PC-3 (cell line): ENCODE measurements at regions not wholly inside any gene's neighbourhood (a gene's known extent, or its start where the extent isn't known, plus 50 kb on each side); places are given as distances from the start of the nearest gene placed in this dataset.

Experiments used
- ATAC-seq: fragments of 200-7000 bp; cut with Tn5 transposase; 2 replicates; pipeline ENCODE4 v1.9.1; 2020; ENCODE audit warnings: mild to moderate bottlenecking, moderate library complexity
- BruUV-seq: library from RNA; stranded (reverse); fragments of 400-500 nt; replicated peaks from 2 replicates; lab custom pipeline; 2021; lab: Mats Ljungman, UMichigan
- CTCF ChIA-PET: fragments of 300-600 bp; sonication (Branson Sonifier 250); formaldehyde crosslinking; loops from one replicate; lab custom pipeline; 2022; ENCODE audit warnings: antibody characterized with exemption; lab: Charles Lee
- POLR2A ChIA-PET: fragments of 300-600 bp; sonication (Branson Sonifier 250); formaldehyde crosslinking; loops from one replicate; lab custom pipeline; 2022; ENCODE audit warnings: antibody characterized with exemption; ENCODE audit not compliant: unreplicated experiment; lab: Charles Lee
- DNase-seq: peaks from one replicate; pipeline ENCODE4 v3.0.0-alpha.2; 2015
- H2AFZ ChIP-seq: fragments of 300-600 bp; sonication (generic); 2 replicates; pipeline ENCODE4 v1.6.0; 2016; ENCODE audit warnings: antibody characterized with exemption, low read length
- H3F3A ChIP-seq: fragments of 300-600 bp; sonication (generic); one replicate; pipeline ENCODE4 v1.6.0; 2017; ENCODE audit warnings: antibody characterized with exemption, low read length, control low read depth, mild to moderate bottlenecking; ENCODE audit not compliant: unreplicated experiment
- H3K27ac ChIP-seq: fragments of 300-600 bp; sonication (generic); 2 replicates; pipeline ENCODE4 v1.5.1; 2016; ENCODE audit warnings: mild to moderate bottlenecking, low read length
- H3K27me3 ChIP-seq: fragments of 300-600 bp; sonication (generic); 2 replicates; pipeline ENCODE4 v1.6.1; 2016; ENCODE audit warnings: low read length, mixed read lengths
- H3K36me3 ChIP-seq: fragments of 300-600 bp; sonication (generic); 2 replicates; pipeline ENCODE4 v1.6.1; 2016; ENCODE audit warnings: low read depth, mixed run types, low read length, mixed read lengths
- H3K4me1 ChIP-seq: fragments of 300-600 bp; sonication (generic); 2 replicates; pipeline ENCODE4 v1.5.1; 2016; ENCODE audit warnings: low read length; ENCODE audit not compliant: insufficient read depth
- H3K4me2 ChIP-seq: fragments of 300-600 bp; sonication (generic); 2 replicates; pipeline ENCODE4 v1.6.0; 2016; ENCODE audit warnings: low read length
- H3K4me3 ChIP-seq: fragments of 300-600 bp; sonication (generic); 2 replicates; pipeline ENCODE4 v1.5.1; 2016; ENCODE audit warnings: mild to moderate bottlenecking, low read length, mixed read lengths
- H3K79me2 ChIP-seq: fragments of 300-600 bp; sonication (generic); 2 replicates; pipeline ENCODE4 v1.6.1; 2017; ENCODE audit warnings: low read length, mixed read lengths
- H3K9ac ChIP-seq: fragments of 300-600 bp; sonication (generic); 2 replicates; pipeline ENCODE4 v1.6.0; 2016; ENCODE audit warnings: mild to moderate bottlenecking, low read length
- H3K9me2 ChIP-seq: fragments of 300-600 bp; sonication (generic); replicated peaks from 2 replicates; pipeline ENCODE4 v1.6.1; 2016; ENCODE audit warnings: mixed run types, low read length, mixed read lengths
- H3K9me3 ChIP-seq: fragments of 300-600 bp; sonication (generic); 2 replicates; pipeline ENCODE4 v1.6.1; 2016; ENCODE audit warnings: low read length, mixed read lengths
- H4K20me1 ChIP-seq: fragments of 300-600 bp; sonication (generic); 2 replicates; pipeline ENCODE4 v1.6.1; 2016; ENCODE audit warnings: low read length, mixed read lengths
- EZH2 ChIP-seq: fragments of 300-600 bp; sonication (generic); IDR thresholded peaks from one replicate; pipeline ENCODE4 v1.6.1; 2017; ENCODE audit warnings: antibody characterized with exemption, mild to moderate bottlenecking, low read length; ENCODE audit not compliant: unreplicated experiment
- EZH2phosphoT487 ChIP-seq: fragments of 300-600 bp; sonication (generic); IDR thresholded peaks from 2 replicates; pipeline ENCODE4 v1.6.1; 2018; ENCODE audit warnings: mild to moderate bottlenecking, antibody characterized with exemption, low read length, borderline replicate concordance
- intact Hi-C: fragments of 100-400 bp; cut with micrococcal nuclease; formaldehyde crosslinking; loops from 2 replicates; pipeline ENCODE4 v1.9.0; 2023
- TF ChIP-seq, protein P1 (sequence below): fragments of 300-600 bp; sonication (generic); conservative IDR thresholded peaks from 2 replicates; pipeline ENCODE4 v1.5.1; 2017; ENCODE audit warnings: antibody characterized with exemption, low read depth, mild to moderate bottlenecking, low read length

DNA sequence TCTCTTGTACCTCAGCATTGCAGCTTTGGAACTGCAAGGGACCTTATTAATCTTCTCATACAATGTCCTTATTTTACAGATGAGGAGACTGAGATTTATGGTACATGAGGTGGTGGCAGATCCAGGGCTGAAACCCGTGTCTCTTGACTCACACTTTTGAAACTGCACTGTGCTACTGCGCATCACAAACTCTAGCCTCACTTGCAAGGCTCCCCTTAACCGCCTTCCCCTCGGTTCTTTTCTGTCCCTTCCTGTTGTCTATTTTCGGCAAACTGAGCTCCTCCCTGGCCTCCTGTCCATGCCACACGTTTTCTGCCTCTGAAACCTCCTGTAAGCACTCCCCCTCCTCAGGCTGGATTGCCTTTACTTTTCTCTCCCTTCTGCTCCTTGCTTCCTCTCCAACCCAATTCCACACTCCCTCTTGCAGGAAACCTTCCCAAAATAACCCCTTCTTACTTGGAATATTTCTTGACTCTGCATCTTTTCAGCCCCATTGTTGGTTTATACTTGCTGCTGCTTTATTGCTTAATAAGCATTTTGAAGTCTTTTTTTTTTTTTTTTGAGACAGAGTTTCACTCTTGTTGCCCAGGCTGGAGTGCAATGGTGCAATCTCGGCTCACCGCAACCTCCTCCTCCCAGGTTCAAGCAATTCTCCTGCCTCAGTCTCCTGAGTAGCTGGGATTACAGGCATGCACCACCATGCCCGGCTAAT lies 72.4 kb upstream of the CISTR start:
- peak overlapping the region; percentile 9; the same call in 1 of the 2 replicates for H3K4me2 ChIP-seq
- no peak overlapping the region for H3K4me3 ChIP-seq
- no TSS peak for BruUV-seq
- ATAC-seq (no peak), DNase-seq (no peak)
- no peaks in the 10 kb centered on the region for H3K36me3 ChIP-seq
- no peaks in the 10 kb centered on the region for H3K79me2 ChIP-seq
- TF ChIP-seq EZH2phosphoT487: no peak
- TF ChIP-seq, protein P1, sequence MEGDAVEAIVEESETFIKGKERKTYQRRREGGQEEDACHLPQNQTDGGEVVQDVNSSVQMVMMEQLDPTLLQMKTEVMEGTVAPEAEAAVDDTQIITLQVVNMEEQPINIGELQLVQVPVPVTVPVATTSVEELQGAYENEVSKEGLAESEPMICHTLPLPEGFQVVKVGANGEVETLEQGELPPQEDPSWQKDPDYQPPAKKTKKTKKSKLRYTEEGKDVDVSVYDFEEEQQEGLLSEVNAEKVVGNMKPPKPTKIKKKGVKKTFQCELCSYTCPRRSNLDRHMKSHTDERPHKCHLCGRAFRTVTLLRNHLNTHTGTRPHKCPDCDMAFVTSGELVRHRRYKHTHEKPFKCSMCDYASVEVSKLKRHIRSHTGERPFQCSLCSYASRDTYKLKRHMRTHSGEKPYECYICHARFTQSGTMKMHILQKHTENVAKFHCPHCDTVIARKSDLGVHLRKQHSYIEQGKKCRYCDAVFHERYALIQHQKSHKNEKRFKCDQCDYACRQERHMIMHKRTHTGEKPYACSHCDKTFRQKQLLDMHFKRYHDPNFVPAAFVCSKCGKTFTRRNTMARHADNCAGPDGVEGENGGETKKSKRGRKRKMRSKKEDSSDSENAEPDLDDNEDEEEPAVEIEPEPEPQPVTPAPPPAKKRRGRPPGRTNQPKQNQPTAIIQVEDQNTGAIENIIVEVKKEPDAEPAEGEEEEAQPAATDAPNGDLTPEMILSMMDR: no peak
- no peak for TF ChIP-seq EZH2
- no peaks in the 10 kb centered on the region for H3K9me3 ChIP-seq
- peaks cover 9% of the 10 kb centered on the region for H3F3A ChIP-seq
- peaks cover 51% of the 10 kb centered on the region for H3K4me1 ChIP-seq
- no peaks in the 10 kb centered on the region for H3K9me2 ChIP-seq
- H2AFZ ChIP-seq: peak overlapping the region; percentile 24; the same call in 1 of the 2 replicates
- peak overlapping the region; percentile 52; the same call in 1 of the 2 replicates for H3K9ac ChIP-seq
- H3K27me3 ChIP-seq: no peaks in the 10 kb centered on the region
- CTCF ChIA-PET: interaction anchor here (0.5 kb wide), 1 partner anchor 71 kb away, joined by 5 read pairs; no protein-coding TSS in a partner anchor
- intact Hi-C loops: no loop called here
- POLR2A ChIA-PET: no interaction called here
- peak overlapping the region; percentile 92 for H3K27ac ChIP-seq
- H4K20me1 ChIP-seq: no peaks in the 10 kb centered on the region

DNA sequence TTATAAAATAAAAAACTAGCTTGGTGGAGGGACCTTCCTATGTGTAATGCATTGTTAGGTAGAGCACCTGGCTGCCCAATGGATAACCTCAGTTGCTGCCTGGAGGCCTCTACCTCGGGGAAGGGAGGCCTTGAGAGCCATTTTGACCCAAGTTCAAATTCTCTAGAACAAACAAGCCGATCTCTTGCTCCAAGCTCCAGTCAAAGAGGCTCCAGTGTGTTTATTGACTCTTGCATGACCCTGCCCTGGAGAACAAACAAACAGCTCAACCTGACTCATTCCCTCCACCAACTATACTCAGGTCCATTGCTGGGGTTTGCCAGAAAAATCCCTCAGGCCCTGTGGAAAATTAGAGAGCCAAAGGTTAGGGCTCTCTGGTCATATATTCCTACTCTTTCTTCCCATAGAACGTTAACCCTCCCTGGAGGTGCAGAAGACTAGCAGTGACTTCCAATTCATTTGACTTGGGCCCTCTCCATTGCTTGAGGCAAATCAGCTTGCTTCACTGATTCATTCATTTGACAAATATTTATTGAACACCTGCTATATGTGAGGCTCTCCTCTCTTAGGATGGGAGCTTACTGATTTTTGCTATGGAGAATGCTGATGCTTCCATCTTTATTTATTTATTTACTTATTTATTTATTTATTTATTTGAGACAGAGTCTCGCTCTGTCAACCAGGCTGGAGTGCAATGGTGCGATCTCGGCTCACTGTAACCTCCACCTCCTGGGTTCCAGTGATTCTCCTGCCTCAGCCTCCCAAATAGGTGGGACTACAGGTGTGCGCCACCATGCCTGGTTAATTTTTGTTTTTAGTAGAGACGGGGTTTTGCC lies 73.7 kb upstream of the CISTR start:
- H3K9me2 ChIP-seq: no peaks in the 10 kb centered on the region
- no peak overlapping the region for H3K4me3 ChIP-seq
- intact Hi-C loops: loop anchor here (1.0 kb wide), 2 partner anchors 21 to 55 kb away; no protein-coding TSS in a partner anchor
- H3K27ac ChIP-seq: peak overlapping the region; percentile 92
- no TSS peak for BruUV-seq
- TF ChIP-seq, protein P1: no peak
- TF ChIP-seq EZH2 (no peak), EZH2phosphoT487 (no peak)
- peak overlapping the region; percentile 52 for H3K9ac ChIP-seq
- H3K79me2 ChIP-seq: no peaks in the 10 kb centered on the region
- CTCF ChIA-PET: interaction anchor here (0.6 to 1.3 kb wide), 7 partner anchors 16 to 1831 kb away, joined by 3 to 5 read pairs (median 3); no protein-coding TSS in a partner anchor
- ATAC-seq (peak; percentile 94), DNase-seq (peak; percentile 98)
- no peaks in the 10 kb centered on the region for H3K9me3 ChIP-seq
- no peaks in the 10 kb centered on the region for H3K36me3 ChIP-seq
- peak overlapping the region; percentile 40 for H3K4me2 ChIP-seq
- peak overlapping the region; percentile 2; the same call in 1 of the 2 replicates for H2AFZ ChIP-seq
- peaks cover 48% of the 10 kb centered on the region for H3K4me1 ChIP-seq
- POLR2A ChIA-PET: no interaction called here
- H3K27me3 ChIP-seq: no peaks in the 10 kb centered on the region
- H3F3A ChIP-seq: peaks cover 9% of the 10 kb centered on the region
- H4K20me1 ChIP-seq: no peaks in the 10 kb centered on the region
